ENCODE measurements at regions not wholly inside any gene's neighbourhood (a gene's known extent, or its start where the extent isn't known, plus 50 kb on each side); places are given as distances from the start of the nearest gene placed in this dataset.
A peak's percentile ranks its signal among the peaks of the same experiment; 100 is the strongest.
"Not testable (repeated sequence)": the region's sequence is repeated elsewhere in the genome, so short reads cannot be mapped to it uniquely, and the experiment has no call there.

DNA sequence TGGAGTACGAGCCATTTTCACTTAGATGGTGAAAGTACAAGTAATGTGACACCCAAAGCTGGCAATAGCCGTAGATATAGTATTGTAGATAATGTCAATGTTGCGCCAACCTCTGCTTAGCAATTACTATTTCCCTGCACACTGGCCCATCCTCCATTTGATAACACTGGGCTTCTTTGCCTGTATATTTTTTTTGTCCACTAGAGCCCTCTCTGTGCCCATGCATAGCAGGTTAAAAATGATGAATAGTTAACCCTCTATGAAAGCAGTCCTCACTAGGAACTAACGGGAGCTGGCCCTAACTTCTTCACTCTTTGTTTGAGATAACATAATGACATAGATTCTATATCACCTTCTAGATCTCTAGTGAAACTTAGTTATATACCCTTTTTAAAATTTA is 416.8 kb downstream of the TUSC1 start:
- DNase-seq (ENCODE audit: low spot score): no peak

DNA sequence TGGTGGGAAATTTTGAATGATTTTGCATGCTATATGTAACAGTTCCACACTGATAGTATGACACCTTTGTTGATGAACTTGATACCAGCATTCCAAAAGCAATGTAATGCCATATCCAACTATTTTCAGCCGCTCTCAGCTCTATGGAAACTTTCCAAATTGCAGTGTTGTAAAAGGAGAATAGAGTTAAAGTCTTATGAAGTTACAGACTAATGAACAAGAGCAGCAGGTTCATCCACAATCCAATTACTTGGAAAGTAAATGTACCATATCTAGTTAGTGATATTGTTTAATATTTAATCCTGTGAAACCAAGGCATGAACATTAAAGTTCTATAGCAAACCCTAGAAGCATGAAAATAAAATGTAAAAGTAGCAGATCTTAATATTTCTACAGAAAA is 418.2 kb downstream of the TUSC1 start:
- no peak for DNase-seq (ENCODE audit: low spot score)

DNA sequence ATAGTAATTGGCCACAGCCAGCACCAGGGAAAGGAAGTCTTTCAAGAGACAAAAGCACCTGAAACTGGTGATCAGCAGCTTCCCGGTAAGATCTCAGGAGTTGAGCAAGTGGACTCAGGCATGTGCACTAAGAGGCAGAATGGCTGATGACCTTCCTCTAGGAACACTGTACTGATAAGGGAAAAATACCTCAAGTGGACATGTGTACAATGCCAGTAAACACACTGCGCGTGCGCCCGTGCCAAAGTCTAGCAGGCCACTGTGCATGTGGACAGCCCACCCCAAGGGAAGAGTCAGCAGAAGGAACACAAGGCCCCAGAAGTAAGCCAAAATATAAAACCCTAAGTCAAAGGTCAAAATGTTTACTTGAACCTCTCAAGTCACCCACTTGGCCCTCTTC is 423.0 kb downstream of the TUSC1 start:
- DNase-seq (ENCODE audit: low spot score): no peak

DNA sequence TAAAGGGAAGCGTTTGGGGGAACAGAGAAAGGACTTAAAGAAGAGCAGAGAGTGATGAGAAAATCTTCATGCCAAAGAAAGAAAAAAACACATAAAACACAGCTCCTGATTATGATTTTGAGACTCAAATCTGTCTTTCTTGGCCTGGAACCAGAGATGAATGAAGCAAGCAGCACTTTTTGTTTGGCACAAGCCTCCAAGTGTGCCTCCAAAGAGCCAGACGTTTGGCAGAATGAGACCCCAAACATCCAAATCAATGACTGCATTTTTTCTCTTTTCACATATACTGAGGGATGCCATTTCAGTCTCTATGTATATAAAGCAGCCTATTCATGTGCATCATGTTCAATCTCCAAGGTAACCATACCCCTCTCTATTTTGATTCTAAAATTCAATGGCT is 424.2 kb downstream of the TUSC1 start:
- DNase-seq (ENCODE audit: low spot score): no peak

DNA sequence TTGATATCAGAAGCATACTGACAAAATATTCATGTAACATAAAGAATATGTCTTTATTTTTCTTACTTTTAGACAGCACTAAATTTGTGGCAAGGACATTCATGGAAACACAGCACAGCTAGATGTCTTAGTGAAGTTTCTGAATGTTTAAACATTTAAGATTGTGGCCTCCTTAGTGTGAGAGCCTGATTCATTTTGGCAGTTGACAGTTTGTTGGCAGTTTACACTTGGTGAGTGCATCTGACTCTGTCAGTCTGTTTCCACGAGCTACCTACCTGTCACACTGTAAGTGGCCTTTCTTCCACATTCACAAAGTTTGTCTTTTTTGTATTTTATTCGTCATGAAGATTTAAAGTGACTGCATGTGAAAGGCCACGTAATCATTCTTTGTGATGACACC is 436.8 kb downstream of the TUSC1 start:
- no peak for DNase-seq (ENCODE audit: low spot score)

DNA sequence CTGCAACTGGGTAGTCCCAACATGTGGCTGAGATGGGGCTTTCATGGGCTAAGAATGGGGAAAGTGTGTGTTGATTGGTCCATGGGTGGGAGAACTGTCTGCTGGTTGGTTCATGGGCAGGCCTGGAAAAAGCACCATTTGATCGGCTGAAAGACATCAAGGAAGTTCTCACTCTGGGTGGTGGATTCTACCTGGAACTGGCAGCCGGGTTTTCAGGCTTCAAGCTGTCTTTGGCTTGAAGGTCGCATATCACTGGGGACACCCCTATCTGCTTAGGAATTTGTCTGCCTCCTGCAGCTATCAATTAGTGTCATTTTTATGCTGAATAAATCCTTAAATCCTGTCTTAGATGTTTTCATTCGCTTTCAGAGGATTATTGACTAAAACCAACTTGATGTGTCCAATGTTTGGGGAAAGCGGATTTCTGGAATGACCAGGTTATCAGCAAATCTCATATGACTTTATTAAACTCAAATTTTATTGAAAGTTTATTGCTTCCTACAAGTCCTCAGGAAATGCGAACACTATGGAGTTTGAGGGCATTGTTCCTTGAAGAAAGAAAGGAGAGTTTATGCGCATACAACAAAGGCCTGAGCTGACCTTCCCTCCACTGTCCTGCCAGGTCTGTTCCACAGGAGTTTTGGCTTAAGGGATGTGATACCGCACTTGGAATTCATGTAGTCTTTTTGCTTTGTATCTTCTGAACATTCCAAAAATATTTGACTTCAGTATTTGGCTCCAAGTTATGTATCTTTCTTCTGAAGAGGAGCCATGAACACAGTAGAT is 451.1 kb downstream of the TUSC1 start:
- no peak for DNase-seq (ENCODE audit: low spot score)

DNA sequence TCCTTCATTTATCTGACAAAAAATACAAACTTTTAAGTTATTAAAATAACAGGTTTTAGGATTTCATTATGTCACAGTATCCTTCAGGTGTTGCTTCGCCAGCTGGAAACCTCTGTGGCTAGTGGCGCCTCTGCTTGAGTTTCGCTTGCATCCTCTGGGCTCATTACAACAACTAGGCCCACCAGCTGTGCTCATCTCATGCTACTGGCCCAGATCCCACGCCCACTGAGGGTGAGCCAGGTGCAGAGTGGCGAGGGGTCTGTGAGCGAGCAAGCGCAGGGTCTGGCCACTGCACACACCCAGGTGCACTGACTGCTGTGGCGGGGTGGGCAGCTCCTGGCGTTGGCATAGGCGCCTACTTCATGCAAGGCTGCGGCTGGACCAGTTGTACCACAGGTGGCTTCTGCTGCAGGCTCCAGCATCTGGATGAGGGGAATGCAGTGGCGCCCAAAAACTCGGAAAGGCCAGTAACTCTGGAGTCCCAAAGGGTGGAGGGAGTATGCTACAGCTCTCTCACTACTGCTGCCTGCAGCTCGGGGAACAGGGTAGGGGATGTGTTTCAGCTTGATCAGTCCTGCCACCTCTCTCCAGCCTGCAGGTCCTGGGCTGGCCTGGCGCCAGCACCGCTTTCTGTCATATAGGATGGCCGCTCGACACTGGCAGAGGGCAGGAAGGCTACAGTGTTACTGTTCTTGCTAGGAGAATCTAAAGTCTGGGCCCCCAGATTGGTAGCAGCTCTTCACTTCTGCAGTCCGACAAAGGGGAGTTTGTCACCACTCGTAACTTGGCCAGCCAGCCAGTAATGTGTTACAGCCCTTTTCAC is 452.1 kb downstream of the TUSC1 start:
- DNase-seq (ENCODE audit: low spot score): no peak

GRCh38 chr9:25224996-25225395 is 453.2 kb downstream of the TUSC1 start:
- no peak for DNase-seq (ENCODE audit: low spot score)

- no peak for DNase-seq (ENCODE audit: low spot score)
These were observed 453.9 kb downstream of the TUSC1 start for GRCh38 chr9:25224309-25224708.

- DNase-seq (ENCODE audit: low spot score): no peak
These were observed 465.9 kb downstream of the TUSC1 start for GRCh38 chr9:25212361-25212760.

- DNase-seq (ENCODE audit: low spot score): no peak
These were observed 470.6 kb downstream of the TUSC1 start for GRCh38 chr9:25207402-25208195.

- no peak for DNase-seq (ENCODE audit: low spot score)
These were observed 472.2 kb downstream of the TUSC1 start for GRCh38 chr9:25206027-25206426.

- DNase-seq (ENCODE audit: low spot score): no peak
These were observed 473.0 kb downstream of the TUSC1 start for GRCh38 chr9:25205285-25205684.

DNA sequence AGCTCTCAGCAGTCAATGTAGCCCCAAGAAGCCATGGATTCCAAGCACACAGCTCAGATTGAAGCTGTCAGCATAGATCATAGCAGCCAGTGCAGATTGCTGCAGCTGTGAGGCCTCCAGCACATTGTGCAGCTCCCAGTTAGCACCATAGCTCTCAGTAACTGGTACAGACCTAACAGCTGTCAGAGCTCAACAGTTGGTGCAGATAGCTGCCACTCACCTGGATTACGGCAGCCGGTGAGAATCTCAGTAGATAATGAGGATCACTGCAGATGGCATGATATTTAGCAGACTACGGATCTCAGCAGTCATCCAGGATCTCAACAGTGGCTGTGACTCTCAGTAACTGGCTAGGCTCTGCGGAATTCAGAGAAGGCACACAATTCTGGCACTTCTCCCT is 500.4 kb downstream of the TUSC1 start:
- DNase-seq (ENCODE audit: low spot score): no peak

DNA sequence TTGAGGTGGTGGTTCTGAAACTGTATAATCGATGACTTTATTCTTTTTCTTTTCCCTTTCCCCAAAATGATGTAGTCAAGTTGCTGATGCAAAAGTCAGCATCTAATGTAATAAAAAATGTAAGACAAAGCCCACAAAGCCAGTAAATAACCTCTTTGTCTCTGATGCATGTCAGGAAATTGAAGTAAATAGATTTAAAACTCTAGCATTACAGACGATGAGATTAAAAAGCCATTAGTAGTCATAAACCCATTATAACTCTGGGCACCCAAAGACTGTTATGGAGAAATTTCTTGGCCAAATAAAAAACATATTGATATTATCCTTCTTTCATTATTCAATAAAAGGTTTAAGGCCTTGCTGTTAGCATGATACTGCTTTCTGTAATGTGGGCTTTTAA is 548.7 kb downstream of the TUSC1 start:
- DNase-seq (ENCODE audit: low spot score): no peak

GRCh38 chr9:25121811-25122210 is 556.4 kb downstream of the TUSC1 start:
- DNase-seq (ENCODE audit: low spot score): no peak

GRCh38 chr9:25119041-25119440 is 559.2 kb downstream of the TUSC1 start:
- no peak for DNase-seq (ENCODE audit: low spot score)

GRCh38 chr9:25117791-25118190 is 560.5 kb downstream of the TUSC1 start:
- no peak for DNase-seq (ENCODE audit: low spot score)

GRCh38 chr9:25102204-25102603 is 556.5 kb upstream of the IZUMO3 start:
- DNase-seq (ENCODE audit: low spot score): not testable (repeated sequence)

DNA sequence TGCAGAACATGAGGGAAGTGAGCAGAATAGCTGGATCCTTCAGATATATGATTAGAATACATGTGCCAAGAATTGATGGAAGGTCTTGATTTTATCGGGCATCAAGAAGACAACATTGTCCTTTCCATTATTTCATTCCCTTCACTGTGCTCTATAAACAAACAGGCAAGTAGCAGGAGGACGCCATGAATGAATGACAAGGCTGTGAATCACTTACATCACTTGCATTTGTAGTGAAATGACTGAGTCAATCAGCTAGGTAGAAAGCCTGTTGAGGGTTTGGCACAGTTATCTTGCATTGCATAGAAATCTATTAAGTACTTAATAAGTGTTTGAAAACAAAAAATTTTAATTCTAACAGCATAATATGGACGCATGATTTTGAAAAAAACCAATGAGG is 548.8 kb upstream of the IZUMO3 start:
- peak; percentile 9 for DNase-seq (ENCODE audit: low spot score)

DNA sequence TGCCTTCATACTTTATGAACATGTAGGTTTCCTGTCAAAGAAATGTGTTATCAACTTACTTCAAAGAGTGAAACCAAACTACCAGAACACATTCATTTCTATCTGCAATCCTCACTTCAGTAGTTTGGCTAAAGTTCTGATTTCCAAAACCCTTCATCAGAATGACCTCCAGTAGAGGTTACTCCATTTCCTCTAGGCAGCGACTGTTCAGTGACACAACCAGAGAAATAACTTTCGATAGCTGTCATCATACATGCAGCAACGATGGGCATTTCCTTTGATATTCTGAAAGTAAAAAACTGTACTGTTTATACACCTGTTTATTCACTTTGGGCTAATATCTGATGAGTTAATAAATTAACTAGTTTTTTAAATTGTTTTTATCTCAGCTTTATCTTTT is 532.5 kb upstream of the IZUMO3 start:
- DNase-seq (ENCODE audit: low spot score): peak; percentile 1

DNA sequence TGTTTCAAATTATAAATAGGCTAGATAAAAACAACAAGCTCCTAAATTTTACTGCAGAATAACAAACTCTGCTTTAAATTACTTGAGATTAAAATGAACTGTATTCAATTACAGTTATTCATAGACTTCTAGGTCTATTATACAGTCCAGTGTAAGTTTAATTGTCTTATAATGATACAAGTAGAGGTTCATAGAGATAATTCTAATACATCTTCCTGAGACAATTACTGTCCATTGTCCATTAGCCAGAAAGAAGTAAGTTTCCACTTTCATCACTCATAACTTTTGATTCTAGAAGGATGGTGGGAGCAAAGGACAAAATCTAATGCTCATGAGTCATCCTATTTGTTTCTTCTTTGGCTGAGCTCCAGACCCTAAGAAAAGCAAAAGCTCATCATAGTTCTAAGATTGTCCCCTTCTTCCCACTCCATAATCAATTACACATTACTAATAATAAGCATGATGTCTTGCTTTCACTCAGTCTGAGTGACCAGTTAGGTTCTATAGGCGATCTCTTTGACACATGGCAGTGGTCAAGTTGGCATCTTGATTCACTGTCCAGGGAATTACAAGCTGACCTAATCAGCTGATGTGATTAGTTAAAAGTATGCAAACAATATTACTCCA is 502.5 kb upstream of the IZUMO3 start:
- no peak for DNase-seq (ENCODE audit: low spot score)

Measured in kidney tubule cell (primary cell).